Central memory CD8-positive, alpha-beta T cell (primary cell): ENCODE measurements at regions not wholly inside any gene's neighbourhood (a gene's known extent, or its start where the extent isn't known, plus 50 kb on each side); places are given as distances from the start of the nearest gene placed in this dataset.
"Not testable (repeated sequence)": the region's sequence is repeated elsewhere in the genome, so short reads cannot be mapped to it uniquely, and the experiment has no call there.

Experiments
- ATAC-seq: fragments of 150-1000 bp; cut with Tn5 transposase; replicated peaks from 2 replicates; pipeline ENCODE4 v1.10.0; 2022; ENCODE audit warnings: mild to moderate bottlenecking, moderate FRiP score, moderate number of reproducible peaks; ENCODE audit not compliant: poor library complexity, severe bottlenecking; ENCODE audit errors: extremely low read depth
- DNase-seq, 2 donors: peaks; one replicate each; pipeline ENCODE4 v3.0.0; 2021; ENCODE audit warnings: low spot score in 2 of 2
- H3K27ac Mint-ChIP-seq: one replicate; pipeline ENCODE4 v1.8.0; 2022; ENCODE audit warnings: low read depth, mild to moderate bottlenecking, moderate library complexity, mixed read lengths
- H3K27me3 Mint-ChIP-seq: one replicate; pipeline ENCODE4 v1.8.0; 2022; ENCODE audit warnings: mixed read lengths
- H3K36me3 Mint-ChIP-seq: one replicate; pipeline ENCODE4 v1.8.0; 2022; ENCODE audit warnings: mild to moderate bottlenecking, moderate library complexity, mixed read lengths; ENCODE audit not compliant: insufficient read depth
- H3K4me1 Mint-ChIP-seq: one replicate; pipeline ENCODE4 v1.8.0; 2022; ENCODE audit warnings: mixed read lengths
- H3K4me3 Mint-ChIP-seq: one replicate; pipeline ENCODE4 v1.8.0; 2022; ENCODE audit warnings: mild to moderate bottlenecking, moderate library complexity, mixed read lengths
- H3K9me3 Mint-ChIP-seq: one replicate; pipeline ENCODE4 v1.8.0; 2022; ENCODE audit warnings: mixed read lengths

DNA sequence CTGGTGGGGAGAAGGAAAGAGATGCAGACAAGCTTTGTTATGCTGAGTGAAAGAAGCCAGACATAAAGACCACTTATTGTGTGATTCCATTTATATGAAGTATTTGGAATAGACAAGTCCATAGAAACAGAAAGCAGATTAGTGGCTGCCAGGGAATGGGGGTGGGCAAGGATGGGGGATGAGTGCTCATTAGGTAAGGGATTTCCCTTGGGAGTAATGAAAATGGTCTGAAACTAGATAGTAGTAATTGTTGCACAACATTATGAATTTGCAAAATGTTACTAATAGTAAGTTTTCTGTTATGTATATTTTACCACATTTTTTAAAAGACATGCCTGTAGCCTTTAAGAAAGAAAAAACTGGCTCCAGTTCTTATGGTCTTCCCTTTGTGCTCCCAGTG is 154.9 kb downstream of the LNPK start:
- Mint-ChIP-seq H3K27me3 (peaks cover 62% of the 10 kb centered on the region), H3K4me3 (no peak overlapping the region), H3K27ac (no peak overlapping the region), H3K4me1 (no peaks in the 10 kb centered on the region), H3K9me3 (no peaks in the 10 kb centered on the region), H3K36me3 (no peaks in the 10 kb centered on the region)
- ATAC-seq (no peak), DNase-seq (no peak)

DNA sequence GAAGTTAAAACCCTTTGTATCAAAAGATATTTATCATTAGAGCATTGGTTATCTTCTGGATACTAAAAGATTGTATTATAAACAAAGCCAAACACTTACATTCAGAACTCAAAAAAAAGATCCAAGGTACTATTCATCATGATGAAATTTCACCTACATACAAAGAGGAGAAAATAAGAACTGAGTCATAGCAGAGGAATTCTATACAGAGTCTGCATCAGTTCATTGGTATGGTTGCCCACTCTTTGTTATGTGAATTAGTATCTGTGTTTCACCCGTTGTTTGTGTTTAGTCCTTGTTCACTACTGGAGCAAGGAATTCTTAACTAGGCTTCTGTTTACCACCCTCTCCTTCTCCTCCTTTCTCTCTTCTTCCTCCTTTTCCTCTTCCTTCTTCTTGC is 157.9 kb downstream of the LNPK start:
- peaks cover 75% of the 10 kb centered on the region for H3K27me3 Mint-ChIP-seq
- no peaks in the 10 kb centered on the region for H3K9me3 Mint-ChIP-seq
- no peak for DNase-seq
- no peaks in the 10 kb centered on the region for H3K4me1 Mint-ChIP-seq
- H3K27ac Mint-ChIP-seq = no peak overlapping the region
- no peaks in the 10 kb centered on the region for H3K36me3 Mint-ChIP-seq
- no peak overlapping the region for H3K4me3 Mint-ChIP-seq
- no peak for ATAC-seq

DNA sequence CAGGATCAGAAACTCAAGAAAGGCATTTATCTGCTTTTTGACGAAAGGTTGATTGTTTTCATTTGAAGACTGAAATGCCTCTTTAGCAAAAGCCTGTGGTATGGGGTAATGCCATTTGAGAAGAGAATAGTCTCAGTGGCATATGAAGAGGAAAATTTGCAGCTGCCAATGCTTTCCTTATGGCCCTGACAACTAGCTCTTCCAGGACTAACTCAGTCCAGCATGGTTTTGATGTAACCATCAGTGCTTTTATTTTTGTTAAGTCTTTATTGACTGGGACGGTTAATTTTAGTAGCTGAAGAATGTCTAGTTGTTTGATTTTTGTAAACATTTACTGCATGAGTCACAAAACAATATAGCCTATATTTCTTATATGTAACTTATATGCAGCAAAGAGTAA is 158.4 kb downstream of the LNPK start:
- DNase-seq (no peak), ATAC-seq (no peak)
- Mint-ChIP-seq H3K27ac (no peak overlapping the region), H3K4me3 (no peak overlapping the region), H3K36me3 (no peaks in the 10 kb centered on the region), H3K4me1 (no peaks in the 10 kb centered on the region), H3K9me3 (no peaks in the 10 kb centered on the region), H3K27me3 (peaks cover 75% of the 10 kb centered on the region)

DNA sequence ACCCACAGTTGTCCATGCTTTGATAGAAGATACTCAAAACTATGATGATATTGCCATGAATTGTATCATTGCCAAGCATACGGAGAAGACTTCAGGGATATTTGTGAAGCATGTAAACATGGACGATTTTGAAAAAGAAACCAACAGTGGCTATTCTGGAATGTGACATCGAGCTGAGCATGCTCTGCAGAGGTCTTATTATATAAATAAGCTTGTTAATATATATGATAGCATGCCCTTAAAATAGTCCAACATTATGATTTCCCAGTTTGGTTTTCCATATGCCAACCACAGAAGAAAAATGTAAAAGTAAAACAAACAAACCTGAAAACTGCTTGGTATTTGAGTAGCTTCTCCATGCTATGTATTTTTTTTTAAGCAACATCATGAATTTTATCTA is 159.1 kb downstream of the LNPK start:
- H3K4me3 Mint-ChIP-seq = no peak overlapping the region

DNA sequence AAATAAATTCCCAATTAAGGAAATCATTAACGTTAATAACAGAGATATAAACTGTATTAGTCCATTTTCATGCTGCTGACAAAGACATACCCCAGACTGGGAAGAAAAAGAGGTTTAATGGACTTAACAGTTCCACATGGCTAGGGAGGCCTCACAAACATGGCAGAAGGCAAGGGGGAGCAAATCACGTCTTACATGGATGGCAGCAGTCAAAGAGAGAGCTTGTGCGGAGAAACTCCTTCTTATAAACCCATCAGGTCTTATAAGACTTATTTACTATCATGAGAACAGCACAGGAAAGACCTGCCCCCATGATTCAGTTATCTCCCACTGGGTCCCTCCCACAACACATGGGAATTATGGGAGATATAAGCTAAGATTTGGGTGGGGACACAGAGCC is 161.3 kb downstream of the LNPK start:
- H3K9me3 Mint-ChIP-seq, ATAC-seq, H3K36me3 Mint-ChIP-seq: not testable (repeated sequence)

More for the DNA sequence above, 159.1 kb downstream of the LNPK start:
- DNase-seq (no peak), ATAC-seq (no peak)
- peaks cover 76% of the 10 kb centered on the region for H3K27me3 Mint-ChIP-seq
- no peak overlapping the region for H3K27ac Mint-ChIP-seq
- H3K36me3 Mint-ChIP-seq = no peaks in the 10 kb centered on the region
- H3K9me3 Mint-ChIP-seq = no peaks in the 10 kb centered on the region
- no peaks in the 10 kb centered on the region for H3K4me1 Mint-ChIP-seq

DNA sequence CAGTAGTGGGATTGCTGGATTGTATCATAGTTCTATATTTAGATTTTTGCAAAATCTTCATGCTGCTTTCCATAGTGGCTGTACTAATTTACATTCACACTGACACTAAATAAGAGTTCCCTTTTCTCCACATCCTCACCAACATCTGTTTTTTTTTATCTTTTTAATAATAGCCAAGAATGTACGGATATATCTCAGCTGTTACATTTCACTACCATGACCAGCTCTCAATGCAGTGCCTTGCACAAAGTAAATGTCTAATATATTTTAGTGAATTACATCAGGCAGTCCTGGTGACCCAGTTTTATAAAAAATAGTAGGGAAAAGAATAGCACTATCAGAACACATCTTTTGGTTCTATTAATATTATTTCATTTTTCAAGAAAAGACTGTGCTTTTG is 161.8 kb downstream of the LNPK start:
- H3K36me3 Mint-ChIP-seq = no peaks in the 10 kb centered on the region
- no peak overlapping the region for H3K27ac Mint-ChIP-seq
- no peak for DNase-seq
- ATAC-seq = no peak
- peaks cover 54% of the 10 kb centered on the region for H3K27me3 Mint-ChIP-seq
- no peak overlapping the region for H3K4me3 Mint-ChIP-seq
- no peaks in the 10 kb centered on the region for H3K9me3 Mint-ChIP-seq
- H3K4me1 Mint-ChIP-seq = no peaks in the 10 kb centered on the region

More for the DNA sequence above, 161.3 kb downstream of the LNPK start:
- not testable (repeated sequence) for H3K4me1 Mint-ChIP-seq, H3K27ac Mint-ChIP-seq, H3K4me3 Mint-ChIP-seq, DNase-seq
- peaks cover 58% of the 10 kb centered on the region for H3K27me3 Mint-ChIP-seq

DNA sequence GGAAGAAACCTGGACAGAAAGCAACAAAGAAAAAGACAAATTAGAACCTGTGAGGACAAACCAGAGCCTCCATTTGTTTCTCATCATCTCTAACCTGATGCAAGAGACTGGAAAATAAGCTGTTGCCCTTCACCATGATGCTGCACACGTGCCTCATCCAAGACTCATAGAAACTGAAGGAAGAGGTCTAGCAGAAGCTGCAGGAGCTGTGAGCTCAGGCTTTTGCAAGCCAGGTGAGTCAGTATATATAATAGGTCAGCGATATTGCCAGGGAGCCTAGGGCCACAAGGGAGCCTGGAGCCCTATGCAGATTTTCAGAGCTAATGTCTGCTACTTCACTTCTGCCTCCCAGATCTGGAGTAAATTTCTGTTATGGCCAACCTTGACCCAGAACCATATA is 163.1 kb downstream of the LNPK start:
- no peaks in the 10 kb centered on the region for H3K9me3 Mint-ChIP-seq
- DNase-seq (no peak), ATAC-seq (no peak)
- H3K4me3 Mint-ChIP-seq = no peak overlapping the region
- H3K36me3 Mint-ChIP-seq = no peaks in the 10 kb centered on the region
- H3K27me3 Mint-ChIP-seq = peaks cover 41% of the 10 kb centered on the region
- H3K27ac Mint-ChIP-seq = no peak overlapping the region
- no peaks in the 10 kb centered on the region for H3K4me1 Mint-ChIP-seq

DNA sequence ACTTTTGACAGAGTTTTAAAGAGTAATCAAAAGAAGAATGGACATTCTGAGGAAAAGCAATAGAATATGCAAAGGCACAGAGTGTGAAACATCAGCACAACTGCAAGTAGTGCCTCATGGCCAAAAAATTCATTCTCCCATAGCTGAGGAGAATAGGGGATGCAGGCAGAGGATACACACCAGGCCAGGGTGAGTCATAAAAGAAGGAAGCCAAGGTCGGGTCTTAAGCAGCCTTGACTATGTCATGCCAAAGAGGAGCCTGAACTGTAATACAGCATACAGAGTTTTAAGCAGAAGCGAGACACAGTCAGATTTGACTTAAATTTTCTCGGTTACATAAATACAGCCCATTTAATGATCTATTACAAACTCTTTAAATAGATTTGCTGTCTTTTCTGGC is 165.0 kb downstream of the LNPK start:
- DNase-seq (no peak), ATAC-seq (no peak)
- H3K27ac Mint-ChIP-seq = no peak overlapping the region
- no peaks in the 10 kb centered on the region for H3K9me3 Mint-ChIP-seq
- H3K36me3 Mint-ChIP-seq = no peaks in the 10 kb centered on the region
- H3K4me1 Mint-ChIP-seq = no peaks in the 10 kb centered on the region
- H3K4me3 Mint-ChIP-seq = no peak overlapping the region
- H3K27me3 Mint-ChIP-seq = peaks cover 50% of the 10 kb centered on the region

DNA sequence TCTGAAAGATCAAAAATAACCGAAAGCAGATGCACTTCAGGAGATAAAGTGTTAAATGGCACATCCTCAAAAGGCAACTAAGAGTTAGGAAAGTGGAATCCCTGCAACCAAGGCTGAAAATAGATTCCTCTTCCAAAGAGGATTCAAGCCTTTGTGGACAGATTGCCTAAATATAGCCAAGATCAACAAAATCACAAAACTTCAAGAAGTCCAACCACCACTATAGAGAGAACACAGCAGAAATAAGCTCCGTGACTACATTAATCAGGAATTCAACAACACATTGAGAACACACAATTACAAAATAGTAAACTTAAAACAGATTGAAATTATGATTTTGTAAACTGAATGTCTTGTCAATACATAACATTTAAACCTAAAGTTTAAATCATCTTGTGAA is 165.7 kb downstream of the LNPK start:
- Mint-ChIP-seq H3K9me3 (no peaks in the 10 kb centered on the region), H3K27me3 (peaks cover 48% of the 10 kb centered on the region), H3K36me3 (no peaks in the 10 kb centered on the region), H3K4me3 (no peak overlapping the region), H3K27ac (no peak overlapping the region), H3K4me1 (no peaks in the 10 kb centered on the region)
- no peak for ATAC-seq
- DNase-seq = no peak

DNA sequence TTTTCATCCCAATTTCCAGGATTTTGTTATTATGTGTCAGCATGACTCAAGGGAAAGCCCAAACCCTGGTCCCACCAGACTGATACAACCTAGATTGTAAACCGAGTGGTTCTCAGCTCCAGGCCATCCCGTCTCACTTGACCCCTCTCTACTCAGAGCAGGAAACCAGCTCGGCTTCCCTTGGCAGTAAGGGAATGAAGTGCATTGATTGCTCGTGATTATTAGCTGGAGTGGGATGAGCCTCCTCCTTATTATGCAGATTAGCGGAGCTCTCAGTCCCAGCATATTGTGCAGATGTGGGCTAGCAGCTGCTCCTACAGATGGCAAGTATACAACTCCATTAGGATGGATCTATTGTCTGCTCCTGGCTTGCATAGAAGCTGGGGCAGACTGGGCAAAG is 167.6 kb downstream of the LNPK start:
- no peak overlapping the region for H3K4me3 Mint-ChIP-seq
- H3K4me1 Mint-ChIP-seq = no peaks in the 10 kb centered on the region
- H3K9me3 Mint-ChIP-seq = no peaks in the 10 kb centered on the region
- no peaks in the 10 kb centered on the region for H3K36me3 Mint-ChIP-seq
- no peak overlapping the region for H3K27ac Mint-ChIP-seq
- ATAC-seq (no peak), DNase-seq (no peak)
- H3K27me3 Mint-ChIP-seq = peaks cover 50% of the 10 kb centered on the region

DNA sequence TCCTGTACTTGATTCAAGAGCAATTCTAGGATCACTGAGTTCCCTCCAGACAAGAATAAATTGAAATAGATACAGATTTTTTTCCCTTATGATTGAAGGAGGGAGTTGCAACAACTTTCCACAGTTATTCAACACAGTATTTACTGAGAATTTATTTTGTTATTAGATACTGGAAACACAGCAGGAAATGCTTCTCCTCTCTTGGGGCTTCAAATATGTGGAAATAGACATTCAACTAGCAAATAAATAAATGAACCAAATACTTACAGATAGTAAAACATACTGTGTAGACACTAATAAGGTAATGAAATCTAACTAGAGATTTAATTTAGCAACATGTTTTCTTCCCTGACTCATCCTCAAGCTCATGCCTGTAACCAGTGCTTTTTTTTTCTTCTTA is 169.2 kb downstream of the LNPK start:
- no peaks in the 10 kb centered on the region for H3K36me3 Mint-ChIP-seq

DNA sequence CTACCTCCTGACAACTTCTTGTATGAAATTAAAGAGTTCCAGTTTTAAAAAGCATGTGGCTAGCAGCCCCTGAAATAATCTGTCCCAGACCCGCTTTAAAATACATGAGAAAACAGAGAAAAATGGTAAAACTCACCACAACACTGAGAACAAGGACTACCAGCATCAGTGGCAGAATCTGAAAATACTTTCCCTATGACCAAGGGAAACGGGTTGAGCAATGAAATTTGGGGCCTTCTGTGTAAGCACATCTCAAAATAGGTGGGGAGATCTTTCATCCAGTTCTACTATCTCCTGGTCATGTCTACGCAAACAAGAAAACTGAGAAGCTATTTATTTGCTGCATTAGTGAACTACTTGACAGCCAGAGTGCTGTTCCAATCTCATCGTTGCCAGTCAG is 172.3 kb downstream of the LNPK start:
- no peaks in the 10 kb centered on the region for H3K9me3 Mint-ChIP-seq
- peaks cover 41% of the 10 kb centered on the region for H3K27me3 Mint-ChIP-seq
- DNase-seq (no peak), ATAC-seq (no peak)
- H3K36me3 Mint-ChIP-seq = no peaks in the 10 kb centered on the region
- H3K4me3 Mint-ChIP-seq = no peak overlapping the region
- no peaks in the 10 kb centered on the region for H3K4me1 Mint-ChIP-seq
- H3K27ac Mint-ChIP-seq = no peak overlapping the region

More for the DNA sequence above, 169.2 kb downstream of the LNPK start:
- Mint-ChIP-seq H3K27me3 (peaks cover 43% of the 10 kb centered on the region), H3K27ac (no peak overlapping the region), H3K4me1 (no peaks in the 10 kb centered on the region), H3K9me3 (no peaks in the 10 kb centered on the region), H3K4me3 (no peak overlapping the region)
- ATAC-seq (no peak), DNase-seq (no peak)

DNA sequence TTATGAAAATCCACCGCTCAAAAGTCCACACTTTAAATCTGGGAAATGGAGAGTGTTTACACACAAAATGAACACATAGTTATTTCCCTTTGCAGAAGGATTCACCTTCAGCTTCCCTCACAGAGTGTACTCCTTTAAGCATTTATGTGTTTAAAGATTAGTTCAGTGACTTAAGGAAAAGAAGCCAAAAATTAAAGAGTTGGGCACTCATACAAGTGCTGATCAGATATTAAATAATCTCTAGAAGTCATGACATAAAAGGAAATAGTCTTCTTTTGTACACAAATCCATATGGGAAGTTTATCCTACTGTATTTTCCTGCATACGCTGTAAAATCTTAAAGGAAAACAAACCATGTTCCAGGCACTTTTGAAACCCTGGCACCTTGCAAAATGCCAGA is 174.2 kb downstream of the LNPK start:
- no peaks in the 10 kb centered on the region for H3K4me1 Mint-ChIP-seq
- no peak overlapping the region for H3K4me3 Mint-ChIP-seq

DNA sequence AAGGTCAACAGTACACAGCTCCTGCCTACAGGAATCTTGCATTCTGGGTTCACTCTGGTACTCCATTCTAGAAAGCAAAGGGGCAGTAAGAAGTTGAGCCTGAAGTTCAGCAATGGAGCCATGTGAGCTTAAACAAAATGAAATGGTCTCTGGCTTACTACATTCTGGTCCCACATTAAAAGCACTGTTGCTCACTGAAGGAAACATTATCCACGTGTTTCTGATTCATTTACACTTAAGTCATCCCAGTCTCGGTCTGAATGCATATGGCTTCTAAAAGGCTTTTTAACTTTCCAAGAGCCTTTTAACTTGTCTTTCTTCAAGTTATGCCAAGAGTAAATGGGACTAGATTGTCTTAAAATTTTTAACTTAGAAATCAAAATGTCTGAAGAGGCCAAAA is 177.8 kb downstream of the LNPK start:
- no peaks in the 10 kb centered on the region for H3K36me3 Mint-ChIP-seq
- DNase-seq (no peak), ATAC-seq (no peak)
- H3K9me3 Mint-ChIP-seq = no peaks in the 10 kb centered on the region
- H3K4me1 Mint-ChIP-seq = no peaks in the 10 kb centered on the region
- H3K27me3 Mint-ChIP-seq = peaks cover 36% of the 10 kb centered on the region
- H3K27ac Mint-ChIP-seq = no peak overlapping the region
- no peak overlapping the region for H3K4me3 Mint-ChIP-seq

More for the DNA sequence above, 174.2 kb downstream of the LNPK start:
- no peak for ATAC-seq
- H3K36me3 Mint-ChIP-seq = no peaks in the 10 kb centered on the region
- DNase-seq = no peak
- H3K9me3 Mint-ChIP-seq = no peaks in the 10 kb centered on the region
- no peak overlapping the region for H3K27ac Mint-ChIP-seq
- peaks cover 38% of the 10 kb centered on the region for H3K27me3 Mint-ChIP-seq
